Panc1 (cell line): ENCODE measurements at regions not wholly inside any gene's neighbourhood (a gene's known extent, or its start where the extent isn't known, plus 50 kb on each side); places are given as distances from the start of the nearest gene placed in this dataset.

Experiments
- ATAC-seq: fragments of 200-7000 bp; cut with Tn5 transposase; 2 replicates; pipeline ENCODE4 v1.9.1; 2020; ENCODE audit warnings: mild to moderate bottlenecking, moderate library complexity
- BruUV-seq: library from RNA; stranded (reverse); fragments of 400-500 nt; replicated peaks from 2 replicates; lab custom pipeline; 2021; lab: Mats Ljungman, UMichigan
- CTCF ChIA-PET: fragments of 300-600 bp; sonication (Branson Sonifier 250); formaldehyde crosslinking; loops from one replicate; lab custom pipeline; 2022; ENCODE audit warnings: antibody characterized with exemption; lab: Charles Lee
- POLR2A ChIA-PET: fragments of 300-600 bp; sonication (Branson Sonifier 250); formaldehyde crosslinking; loops from one replicate; lab custom pipeline; 2022; ENCODE audit warnings: antibody characterized with exemption; lab: Charles Lee
- DNase-seq: peaks from one replicate; pipeline ENCODE4 v3.0.0-alpha.2; 2010; ENCODE audit warnings: low read depth, low spot score
- H3K27ac ChIP-seq: 2 replicates; pipeline ENCODE4 v1.5.1; 2011; ENCODE audit warnings: mild to moderate bottlenecking, low read length, inconsistent platforms
- H3K27me3 ChIP-seq: fragments of 200-500 bp; sonication (Bioruptor generic); 2 replicates; pipeline ENCODE4 v1.6.0; 2014; ENCODE audit warnings: low read length, inconsistent platforms; ENCODE audit not compliant: control insufficient read depth, insufficient read depth
- H3K36me3 ChIP-seq: fragments of 200-500 bp; sonication (Bioruptor generic); 2 replicates; pipeline ENCODE4 v1.5.1; 2014; ENCODE audit warnings: inconsistent platforms, mild to moderate bottlenecking, low read length, moderate library complexity; ENCODE audit not compliant: control insufficient read depth, insufficient read depth
- H3K4me1 ChIP-seq: 2 replicates; pipeline ENCODE4 v1.5.1; 2011; ENCODE audit warnings: inconsistent platforms, mild to moderate bottlenecking, low read length, moderate library complexity; ENCODE audit not compliant: control insufficient read depth, insufficient read depth
- H3K4me3 ChIP-seq, 2 experiments: 2 replicates each; pipeline ENCODE4 v1.5.1; 2011 to 2012; ENCODE audit warnings: low read depth in 2 of 2, low read length in 2 of 2, mild to moderate bottlenecking in 2 of 2, inconsistent platforms in 1 of 2, moderate library complexity in 1 of 2
- H3K9me3 ChIP-seq: fragments of 200-500 bp; sonication (Bioruptor generic); 2 replicates; pipeline ENCODE4 v1.5.1; 2014; ENCODE audit warnings: low read depth, mild to moderate bottlenecking, inconsistent platforms, low read length, moderate library complexity; ENCODE audit not compliant: control insufficient read depth, insufficient read depth
- POLR2AphosphoS5 ChIP-seq: IDR thresholded peaks from 2 replicates; pipeline ENCODE4 v1.6.1; 2012; ENCODE audit warnings: mild to moderate bottlenecking, low read depth, low read length, moderate library complexity
- SIN3A ChIP-seq: IDR thresholded peaks from 2 replicates; pipeline ENCODE4 v1.6.1; 2012; ENCODE audit warnings: low read depth, mild to moderate bottlenecking, low read length, moderate library complexity, borderline replicate concordance; ENCODE audit not compliant: insufficient read depth
- TCF7L2 ChIP-seq: IDR thresholded peaks from 2 replicates; pipeline ENCODE4 v1.6.1; 2011; ENCODE audit warnings: mild to moderate bottlenecking, low read depth, low read length, inconsistent platforms
- in situ Hi-C: cut with HindIII; loops from 2 replicates; pipeline ENCODE4 v1.10.0; 2016; ENCODE audit warnings: low sequenced_read_pairs, low pct_unique_long_range_greater_than_20kb
- intact Hi-C: fragments of 100-400 bp; cut with micrococcal nuclease; formaldehyde crosslinking; loops from one replicate; pipeline ENCODE4 v1.10.0; 2022; ENCODE audit not compliant: unreplicated experiment
- TF ChIP-seq, protein P1 (sequence below), 2 experiments: IDR thresholded peaks; 2 replicates each; pipeline ENCODE4 v1.6.1; 2011 to 2012; ENCODE audit warnings: low read depth in 2 of 2, control low read depth in 1 of 2, low read length in 1 of 2, mild to moderate bottlenecking in 1 of 2, moderate library complexity in 1 of 2; ENCODE audit not compliant: insufficient read depth in 1 of 2
- TF ChIP-seq, protein P2 (sequence below): fragments of 450-650 bp; IDR thresholded peaks from 2 replicates; pipeline ENCODE4 v1.5.1; 2017; ENCODE audit warnings: mild to moderate bottlenecking

DNA sequence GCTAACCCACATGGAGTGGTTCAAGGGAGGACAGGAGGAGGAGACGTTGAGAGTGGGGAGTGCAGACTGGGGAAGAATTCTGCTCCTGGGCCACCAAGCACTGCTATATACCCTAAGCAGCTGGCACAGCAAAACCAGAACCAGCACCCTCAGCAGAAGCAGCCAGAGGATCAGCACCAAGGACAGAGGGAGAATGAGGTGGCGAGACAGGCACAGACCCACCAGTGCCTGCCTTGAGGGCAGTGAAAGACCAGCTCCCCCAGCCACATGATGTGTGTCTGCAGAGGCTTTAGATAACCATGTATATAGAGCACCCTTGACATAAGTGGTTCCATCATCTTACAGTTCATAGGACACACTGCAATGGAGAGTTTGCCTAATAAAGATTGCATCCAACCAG, 319.0 kb downstream of the GABRB3 start:
- TF ChIP-seq, protein P1, sequence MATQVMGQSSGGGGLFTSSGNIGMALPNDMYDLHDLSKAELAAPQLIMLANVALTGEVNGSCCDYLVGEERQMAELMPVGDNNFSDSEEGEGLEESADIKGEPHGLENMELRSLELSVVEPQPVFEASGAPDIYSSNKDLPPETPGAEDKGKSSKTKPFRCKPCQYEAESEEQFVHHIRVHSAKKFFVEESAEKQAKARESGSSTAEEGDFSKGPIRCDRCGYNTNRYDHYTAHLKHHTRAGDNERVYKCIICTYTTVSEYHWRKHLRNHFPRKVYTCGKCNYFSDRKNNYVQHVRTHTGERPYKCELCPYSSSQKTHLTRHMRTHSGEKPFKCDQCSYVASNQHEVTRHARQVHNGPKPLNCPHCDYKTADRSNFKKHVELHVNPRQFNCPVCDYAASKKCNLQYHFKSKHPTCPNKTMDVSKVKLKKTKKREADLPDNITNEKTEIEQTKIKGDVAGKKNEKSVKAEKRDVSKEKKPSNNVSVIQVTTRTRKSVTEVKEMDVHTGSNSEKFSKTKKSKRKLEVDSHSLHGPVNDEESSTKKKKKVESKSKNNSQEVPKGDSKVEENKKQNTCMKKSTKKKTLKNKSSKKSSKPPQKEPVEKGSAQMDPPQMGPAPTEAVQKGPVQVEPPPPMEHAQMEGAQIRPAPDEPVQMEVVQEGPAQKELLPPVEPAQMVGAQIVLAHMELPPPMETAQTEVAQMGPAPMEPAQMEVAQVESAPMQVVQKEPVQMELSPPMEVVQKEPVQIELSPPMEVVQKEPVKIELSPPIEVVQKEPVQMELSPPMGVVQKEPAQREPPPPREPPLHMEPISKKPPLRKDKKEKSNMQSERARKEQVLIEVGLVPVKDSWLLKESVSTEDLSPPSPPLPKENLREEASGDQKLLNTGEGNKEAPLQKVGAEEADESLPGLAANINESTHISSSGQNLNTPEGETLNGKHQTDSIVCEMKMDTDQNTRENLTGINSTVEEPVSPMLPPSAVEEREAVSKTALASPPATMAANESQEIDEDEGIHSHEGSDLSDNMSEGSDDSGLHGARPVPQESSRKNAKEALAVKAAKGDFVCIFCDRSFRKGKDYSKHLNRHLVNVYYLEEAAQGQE (IDR thresholded peaks at IDR 0.05; ENCODE audit: insufficient read depth in 1 of 2, low read depth in 2 of 2, low read length in 1 of 2), result 0 out of 4 replicates have a peak, but pooled peaks have one; percentile 41 to 61
- TF ChIP-seq SIN3A, result no peak
- Histone ChIP-seq H3K36me3 (no peaks in the 10 kb centered on the region), H3K27me3 (no peaks in the 10 kb centered on the region), H3K27ac (no peak overlapping the region), H3K9me3 (peaks cover 3% of the 10 kb centered on the region; the same call in 1 of the 2 replicates), H3K4me3 (no peak overlapping the region), H3K4me1 (no peaks in the 10 kb centered on the region)
- BruUV-seq, result no TSS peak
- DNase-seq, result no peak
- ChIA-PET CTCF (no interaction called here), POLR2A (no interaction called here)
- intact Hi-C loops (no loop called here), in situ Hi-C loops (no loop called here)
- no peak for ATAC-seq

DNA sequence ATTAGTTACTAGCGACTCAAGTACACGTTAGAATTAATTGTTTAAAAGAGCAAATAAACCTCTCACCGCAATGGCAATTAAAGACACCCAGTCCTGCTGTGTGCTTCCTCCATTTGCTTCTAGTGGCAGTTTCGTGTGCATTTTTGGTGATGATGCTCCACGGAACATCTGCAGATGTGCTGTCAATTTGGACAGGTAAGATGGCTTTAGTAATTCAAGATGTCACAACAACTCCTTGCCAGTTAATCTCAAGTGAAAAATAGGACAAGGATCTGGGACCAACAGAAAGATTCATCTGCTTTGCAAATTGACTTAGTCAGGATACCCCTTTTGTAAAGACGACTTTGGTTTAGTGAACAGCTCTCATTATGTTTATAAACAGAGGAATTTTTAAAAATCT, 320.9 kb downstream of the GABRB3 start:
- CTCF ChIA-PET, result no interaction called here
- no peaks in the 10 kb centered on the region for H3K36me3 ChIP-seq
- POLR2A ChIA-PET, result interaction anchor here (0.6 kb wide), 1 partner anchor 199 kb away, joined by 3 read pairs; no protein-coding TSS in a partner anchor

More for the DNA sequence above, 320.9 kb downstream of the GABRB3 start:
- DNase-seq (no peak), ATAC-seq (no peak)
- Histone ChIP-seq H3K27me3 (no peaks in the 10 kb centered on the region), H3K27ac (no peak overlapping the region), H3K9me3 (peaks cover 3% of the 10 kb centered on the region; the same call in 1 of the 2 replicates), H3K4me1 (no peaks in the 10 kb centered on the region), H3K4me3 (no peak overlapping the region)
- in situ Hi-C loops (no loop called here), intact Hi-C loops (no loop called here)
- no TSS peak for BruUV-seq
- no peak for TF ChIP-seq SIN3A
- TF ChIP-seq, protein P2, sequence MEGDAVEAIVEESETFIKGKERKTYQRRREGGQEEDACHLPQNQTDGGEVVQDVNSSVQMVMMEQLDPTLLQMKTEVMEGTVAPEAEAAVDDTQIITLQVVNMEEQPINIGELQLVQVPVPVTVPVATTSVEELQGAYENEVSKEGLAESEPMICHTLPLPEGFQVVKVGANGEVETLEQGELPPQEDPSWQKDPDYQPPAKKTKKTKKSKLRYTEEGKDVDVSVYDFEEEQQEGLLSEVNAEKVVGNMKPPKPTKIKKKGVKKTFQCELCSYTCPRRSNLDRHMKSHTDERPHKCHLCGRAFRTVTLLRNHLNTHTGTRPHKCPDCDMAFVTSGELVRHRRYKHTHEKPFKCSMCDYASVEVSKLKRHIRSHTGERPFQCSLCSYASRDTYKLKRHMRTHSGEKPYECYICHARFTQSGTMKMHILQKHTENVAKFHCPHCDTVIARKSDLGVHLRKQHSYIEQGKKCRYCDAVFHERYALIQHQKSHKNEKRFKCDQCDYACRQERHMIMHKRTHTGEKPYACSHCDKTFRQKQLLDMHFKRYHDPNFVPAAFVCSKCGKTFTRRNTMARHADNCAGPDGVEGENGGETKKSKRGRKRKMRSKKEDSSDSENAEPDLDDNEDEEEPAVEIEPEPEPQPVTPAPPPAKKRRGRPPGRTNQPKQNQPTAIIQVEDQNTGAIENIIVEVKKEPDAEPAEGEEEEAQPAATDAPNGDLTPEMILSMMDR, result no peak
- TF ChIP-seq, protein P1 (IDR thresholded peaks at IDR 0.05; ENCODE audit: insufficient read depth in 1 of 2, low read depth in 2 of 2, low read length in 1 of 2), result no peak
- no peak for TF ChIP-seq TCF7L2
- TF ChIP-seq POLR2AphosphoS5, result no peak
